OCI-LY1 (cell line): ENCODE measurements at regions not wholly inside any gene's neighbourhood (a gene's known extent, or its start where the extent isn't known, plus 50 kb on each side); places are given as distances from the start of the nearest gene placed in this dataset.
A peak's percentile ranks its signal among the peaks of the same experiment; 100 is the strongest.

ENCODE experiments used
- H2AFZ ChIP-seq: fragments of 200-600 bp; sonication (generic), shearing (Covaris generic); 2 replicates; pipeline ENCODE4 v1.6.0; 2014; ENCODE audit warnings: antibody characterized with exemption, mild to moderate bottlenecking, low read length
- H3F3A ChIP-seq: fragments of 200-600 bp; sonication (generic), shearing (Covaris generic); 2 replicates; pipeline ENCODE4 v1.6.0; 2014; ENCODE audit warnings: mild to moderate bottlenecking, antibody characterized with exemption, low read length, moderate library complexity; ENCODE audit not compliant: insufficient read depth
- H3K27ac ChIP-seq: fragments of 200-600 bp; sonication (generic); 2 replicates; pipeline ENCODE4 v1.5.1; 2014; ENCODE audit warnings: low read length, mixed run types, mild to moderate bottlenecking, low read depth; ENCODE audit not compliant: poor library complexity, severe bottlenecking
- H3K27me3 ChIP-seq: fragments of 200-600 bp; sonication (generic); 2 replicates; pipeline ENCODE4 v1.6.0; 2014; ENCODE audit warnings: antibody characterized with exemption, mild to moderate bottlenecking, low read length, moderate library complexity; ENCODE audit not compliant: insufficient read depth
- H3K36me3 ChIP-seq: fragments of 200-600 bp; sonication (generic); 2 replicates; pipeline ENCODE4 v1.6.1; 2014; ENCODE audit warnings: mild to moderate bottlenecking, antibody characterized with exemption, low read length, moderate library complexity, mixed read lengths; ENCODE audit not compliant: insufficient read depth
- H3K4me1 ChIP-seq: fragments of 200-600 bp; sonication (generic); 2 replicates; pipeline ENCODE4 v1.5.1; 2014; ENCODE audit warnings: mild to moderate bottlenecking, low read length, moderate library complexity; ENCODE audit not compliant: insufficient read depth, severe bottlenecking
- H3K4me2 ChIP-seq: fragments of 200-600 bp; sonication (generic), shearing (Covaris generic); 2 replicates; pipeline ENCODE4 v1.6.1; 2014; ENCODE audit warnings: low read length
- H3K4me3 ChIP-seq: fragments of 200-600 bp; sonication (generic); 2 replicates; pipeline ENCODE4 v1.5.1; 2014; ENCODE audit warnings: low read length, low read depth, mild to moderate bottlenecking, mixed read lengths; ENCODE audit not compliant: poor library complexity, severe bottlenecking
- H3K79me2 ChIP-seq: fragments of 200-600 bp; shearing (Covaris generic); 2 replicates; pipeline ENCODE4 v1.6.1; 2016; ENCODE audit warnings: mixed run types, low read length, mixed read lengths; ENCODE audit not compliant: insufficient read depth
- H3K9ac ChIP-seq: fragments of 200-600 bp; sonication (generic), shearing (Covaris generic); 2 replicates; pipeline ENCODE4 v1.6.1; 2014; ENCODE audit warnings: mild to moderate bottlenecking, low read length, mixed read lengths
- H3K9me2 ChIP-seq: fragments of 200-600 bp; sonication (generic), shearing (Covaris generic); 2 replicates; pipeline ENCODE4 v1.6.1; 2014; ENCODE audit warnings: low read depth, mild to moderate bottlenecking, low read length, mixed read lengths
- H3K9me3 ChIP-seq: fragments of 200-600 bp; shearing (Covaris generic); 2 replicates; pipeline ENCODE4 v1.6.1; 2014; ENCODE audit warnings: low read length, mixed read lengths
- H4K20me1 ChIP-seq: fragments of 200-600 bp; sonication (generic), shearing (Covaris generic); 2 replicates; pipeline ENCODE4 v1.6.0; 2016; ENCODE audit warnings: mild to moderate bottlenecking, low read length; ENCODE audit not compliant: insufficient read depth
- EZH2 ChIP-seq: fragments of 200-600 bp; sonication (generic), shearing (Covaris generic); IDR thresholded peaks from 2 replicates; pipeline ENCODE4 v1.8.0; 2017; ENCODE audit warnings: borderline replicate concordance, mixed run types, mild to moderate bottlenecking, antibody characterized with exemption, low read length, moderate library complexity, mixed read lengths
- TF ChIP-seq, protein P1 (sequence below): fragments of 200-600 bp; sonication (generic), shearing (Covaris generic); IDR thresholded peaks from 2 replicates; pipeline ENCODE4 v1.5.1; 2017; ENCODE audit warnings: mild to moderate bottlenecking, antibody characterized with exemption, low read length, moderate library complexity, mixed read lengths

- peaks cover 36% of the 10 kb centered on the region for H3K4me1 ChIP-seq
- H3K36me3 ChIP-seq = no peaks in the 10 kb centered on the region
- H3K79me2 ChIP-seq = no peaks in the 10 kb centered on the region
- TF ChIP-seq EZH2 = no peak
- TF ChIP-seq, protein P1, sequence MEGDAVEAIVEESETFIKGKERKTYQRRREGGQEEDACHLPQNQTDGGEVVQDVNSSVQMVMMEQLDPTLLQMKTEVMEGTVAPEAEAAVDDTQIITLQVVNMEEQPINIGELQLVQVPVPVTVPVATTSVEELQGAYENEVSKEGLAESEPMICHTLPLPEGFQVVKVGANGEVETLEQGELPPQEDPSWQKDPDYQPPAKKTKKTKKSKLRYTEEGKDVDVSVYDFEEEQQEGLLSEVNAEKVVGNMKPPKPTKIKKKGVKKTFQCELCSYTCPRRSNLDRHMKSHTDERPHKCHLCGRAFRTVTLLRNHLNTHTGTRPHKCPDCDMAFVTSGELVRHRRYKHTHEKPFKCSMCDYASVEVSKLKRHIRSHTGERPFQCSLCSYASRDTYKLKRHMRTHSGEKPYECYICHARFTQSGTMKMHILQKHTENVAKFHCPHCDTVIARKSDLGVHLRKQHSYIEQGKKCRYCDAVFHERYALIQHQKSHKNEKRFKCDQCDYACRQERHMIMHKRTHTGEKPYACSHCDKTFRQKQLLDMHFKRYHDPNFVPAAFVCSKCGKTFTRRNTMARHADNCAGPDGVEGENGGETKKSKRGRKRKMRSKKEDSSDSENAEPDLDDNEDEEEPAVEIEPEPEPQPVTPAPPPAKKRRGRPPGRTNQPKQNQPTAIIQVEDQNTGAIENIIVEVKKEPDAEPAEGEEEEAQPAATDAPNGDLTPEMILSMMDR = no peak
- H3F3A ChIP-seq = no peaks in the 10 kb centered on the region
- no peak overlapping the region for H3K4me3 ChIP-seq
- no peak overlapping the region for H3K4me2 ChIP-seq
- no peak overlapping the region for H2AFZ ChIP-seq
- H3K27ac ChIP-seq = no peak overlapping the region
- peaks cover 4% of the 10 kb centered on the region; the same call in 1 of the 2 replicates for H3K27me3 ChIP-seq
- H3K9ac ChIP-seq = no peak overlapping the region
- H3K9me3 ChIP-seq = no peaks in the 10 kb centered on the region
- no peaks in the 10 kb centered on the region for H3K9me2 ChIP-seq
- H4K20me1 ChIP-seq = no peaks in the 10 kb centered on the region
Observed at GRCh38 chr6:44004136-44004535, 123.1 kb downstream of the MRPL14 start.

GRCh38 chr6:44003345-44004061 lies 123.7 kb downstream of the MRPL14 start:
- no peak overlapping the region for H2AFZ ChIP-seq
- no peaks in the 10 kb centered on the region for H3K9me3 ChIP-seq
- no peak overlapping the region for H3K9ac ChIP-seq
- H3K4me3 ChIP-seq = peak overlapping the region; percentile 40
- H3K27ac ChIP-seq = no peak overlapping the region
- peak overlapping the region; percentile 45; the same call in 1 of the 2 replicates for H3K4me2 ChIP-seq
- peaks cover 36% of the 10 kb centered on the region for H3K4me1 ChIP-seq
- no peak for TF ChIP-seq EZH2
- TF ChIP-seq, protein P1 = no peak
- no peaks in the 10 kb centered on the region for H4K20me1 ChIP-seq
- H3K27me3 ChIP-seq = peaks cover 4% of the 10 kb centered on the region; the same call in 1 of the 2 replicates
- no peaks in the 10 kb centered on the region for H3F3A ChIP-seq
- H3K9me2 ChIP-seq = no peaks in the 10 kb centered on the region
- no peaks in the 10 kb centered on the region for H3K79me2 ChIP-seq
- H3K36me3 ChIP-seq = no peaks in the 10 kb centered on the region

DNA sequence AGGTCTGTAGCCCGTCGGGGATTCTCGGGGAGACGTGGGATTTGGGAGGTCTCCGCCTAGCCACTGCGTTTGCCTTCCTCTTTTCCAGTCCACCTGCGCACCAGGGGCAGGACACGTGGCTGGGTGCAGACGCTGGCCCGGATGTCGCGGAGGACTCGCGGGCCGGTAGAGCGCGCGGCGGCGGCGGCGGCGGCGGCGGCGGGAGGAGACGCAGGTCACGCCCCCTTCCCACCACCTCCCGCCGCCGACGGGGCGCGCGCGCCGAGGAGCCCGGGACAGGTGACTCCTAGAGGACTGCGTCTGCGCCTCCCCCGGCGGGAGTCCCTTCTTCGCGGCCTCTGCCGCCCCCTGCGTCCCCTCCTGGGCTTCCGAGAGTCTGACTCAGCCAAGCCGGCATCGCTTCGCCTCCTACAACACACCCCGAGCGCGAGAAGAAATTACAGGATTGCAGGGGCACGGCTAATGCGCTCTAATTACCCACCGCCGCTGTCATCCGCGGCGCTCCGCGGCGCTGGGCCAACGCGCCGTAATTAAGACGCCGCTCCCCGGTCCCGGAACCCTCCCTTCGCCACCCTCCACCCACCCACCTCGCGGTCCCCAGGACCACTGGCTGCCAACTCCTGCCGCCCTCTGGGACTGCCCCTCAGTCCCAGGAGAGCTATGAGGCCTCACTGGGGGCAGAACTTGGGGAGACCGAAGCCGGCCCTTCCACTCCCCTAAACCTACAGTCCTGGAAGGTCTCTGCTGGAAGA lies 124.5 kb downstream of the MRPL14 start:
- Histone ChIP-seq H3K4me1 (peaks cover 36% of the 10 kb centered on the region), H4K20me1 (no peaks in the 10 kb centered on the region), H3K9me2 (no peaks in the 10 kb centered on the region), H3K27me3 (peaks cover 4% of the 10 kb centered on the region; the same call in 1 of the 2 replicates), H2AFZ (no peak overlapping the region), H3K9ac (no peak overlapping the region), H3K27ac (no peak overlapping the region), H3F3A (no peaks in the 10 kb centered on the region), H3K9me3 (no peaks in the 10 kb centered on the region), H3K36me3 (no peaks in the 10 kb centered on the region), H3K4me3 (peak overlapping the region; percentile 40), H3K4me2 (peak overlapping the region; percentile 45), H3K79me2 (no peaks in the 10 kb centered on the region)
- TF ChIP-seq, protein P1 = no peak
- no peak for TF ChIP-seq EZH2
